ENCODE measurements at regions not wholly inside any gene's neighbourhood (a gene's known extent, or its start where the extent isn't known, plus 50 kb on each side); places are given as distances from the start of the nearest gene placed in this dataset.

DNA sequence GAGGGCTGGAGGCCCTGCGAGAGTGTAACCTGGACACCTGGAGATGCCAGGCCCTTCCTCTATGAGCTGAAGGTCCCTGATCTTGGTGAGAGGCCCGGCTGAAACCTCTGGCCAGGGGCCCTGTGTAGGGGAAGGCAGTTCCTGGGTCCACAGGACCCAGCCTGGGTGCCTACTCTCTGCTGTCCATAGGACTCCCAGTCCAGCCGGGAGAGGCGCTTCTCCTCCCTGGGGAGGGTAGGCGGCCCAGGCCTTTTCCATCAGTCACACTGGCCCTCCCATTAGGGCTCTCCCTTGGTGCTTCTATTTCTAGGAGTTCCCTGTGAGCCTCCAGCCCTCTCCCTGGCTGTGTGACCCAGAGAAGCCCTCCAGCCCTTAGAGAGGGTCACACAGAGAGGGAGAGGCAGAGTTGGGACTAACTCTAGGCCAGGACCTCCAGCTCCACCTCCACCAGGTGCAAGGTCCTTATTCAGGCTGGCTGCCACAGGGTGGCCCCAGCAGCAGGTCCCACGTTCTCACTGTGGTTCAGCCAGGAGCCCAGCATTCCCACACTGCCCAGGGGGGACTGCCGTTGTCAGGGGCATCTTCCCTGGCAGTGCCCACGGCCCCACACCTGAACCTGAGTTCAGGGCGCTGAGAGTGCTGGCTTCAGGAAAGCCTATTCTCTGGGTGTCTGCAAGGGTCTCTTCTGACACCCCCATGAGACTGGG, 146.8 kb downstream of the SMAD6 start:
- no peak for FAIRE-seq

DNA sequence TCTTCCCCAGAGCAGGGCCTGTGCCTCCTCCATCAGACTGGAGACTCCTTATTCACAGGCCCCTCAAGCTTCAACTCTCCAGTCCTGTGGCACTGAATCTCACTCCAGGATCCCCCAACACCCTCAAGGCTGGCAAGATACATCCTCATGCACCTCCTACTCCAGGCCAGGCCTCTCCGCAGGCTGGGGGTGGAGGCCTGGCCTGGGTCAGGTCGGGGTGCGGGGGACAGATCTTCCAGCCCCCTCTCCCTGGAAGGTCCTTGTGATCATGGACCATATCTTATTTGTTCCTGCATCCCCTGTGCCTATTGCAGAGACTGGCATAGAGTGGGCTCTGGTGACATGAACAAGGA, 147.3 kb downstream of the SMAD6 start:
- no peak for FAIRE-seq

DNA sequence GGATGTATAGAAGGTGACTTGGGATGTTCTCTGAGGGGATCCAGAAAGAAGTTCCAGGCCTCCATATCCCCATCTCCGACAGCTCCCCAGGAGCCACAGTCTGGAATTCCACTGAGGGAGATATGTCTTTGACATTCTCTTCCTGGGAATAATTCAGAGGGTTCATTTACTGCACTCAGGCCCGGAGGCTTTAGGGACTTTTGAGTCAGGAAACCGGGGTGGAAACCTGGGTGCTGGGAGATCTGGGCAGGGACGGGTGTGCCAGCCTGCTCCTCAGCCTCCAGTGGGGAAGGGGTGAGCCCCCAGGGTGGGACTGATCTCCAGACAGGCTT, 147.7 kb downstream of the SMAD6 start:
- no peak for FAIRE-seq

DNA sequence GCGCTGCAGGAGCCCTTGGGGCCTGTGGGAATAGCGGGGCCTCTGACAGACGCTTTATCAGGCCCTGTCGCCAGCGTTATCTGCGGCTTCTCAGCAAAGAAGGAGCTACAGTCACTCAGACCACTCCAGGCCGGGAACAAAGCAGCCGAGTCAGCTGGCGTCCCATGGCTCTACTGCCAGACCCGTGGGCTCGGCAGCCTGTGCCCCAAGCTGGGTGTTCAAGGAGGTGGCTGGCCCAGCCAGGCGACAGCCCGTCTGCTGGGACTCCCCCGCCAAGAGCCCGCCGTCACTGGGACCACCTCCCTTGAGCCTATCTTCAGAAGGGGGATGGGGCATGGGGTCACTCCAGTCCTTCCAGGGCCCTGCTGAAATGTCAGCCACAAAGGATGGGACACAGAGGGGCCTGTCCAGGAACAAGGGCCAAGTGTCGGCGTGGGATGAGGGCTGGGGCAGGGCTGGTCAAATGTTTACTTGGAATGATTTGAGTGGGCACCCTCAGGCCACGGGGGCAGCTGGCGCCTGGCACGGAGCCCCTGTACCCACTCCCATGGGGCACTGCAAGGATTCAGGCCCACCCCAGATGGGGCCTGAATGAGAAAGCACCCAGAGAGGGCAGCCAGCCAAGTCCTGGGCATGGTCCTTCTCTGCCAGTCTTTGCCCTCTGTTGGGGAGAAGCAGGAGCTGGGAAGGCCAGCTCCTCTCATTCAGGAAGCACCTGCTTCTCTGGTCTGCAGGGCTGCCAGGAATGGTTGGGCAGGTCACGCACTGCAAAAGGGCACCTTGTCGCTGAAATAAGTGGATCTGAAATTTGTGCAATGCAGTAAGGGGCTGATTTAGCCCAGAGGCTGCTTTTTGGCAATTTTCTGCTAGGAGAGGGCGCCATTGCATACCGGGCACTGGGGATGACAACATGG, 148.3 kb downstream of the SMAD6 start:
- FAIRE-seq, result no peak

DNA sequence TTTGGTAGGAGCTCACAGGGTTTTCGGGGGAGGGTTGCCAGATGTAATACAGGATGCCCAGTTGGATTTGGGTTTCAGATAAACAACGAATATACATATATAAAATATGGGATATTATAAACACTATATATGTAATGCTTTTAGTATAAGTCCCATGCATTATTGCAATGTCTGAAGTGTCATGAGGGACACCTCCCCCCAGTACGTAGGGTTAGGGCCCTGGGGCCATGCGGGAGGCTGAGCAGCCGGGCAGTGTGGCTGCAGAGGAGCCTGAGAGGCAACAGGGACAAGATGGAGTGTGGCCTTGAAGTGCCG, 148.9 kb downstream of the SMAD6 start:
- FAIRE-seq, result no peak

DNA sequence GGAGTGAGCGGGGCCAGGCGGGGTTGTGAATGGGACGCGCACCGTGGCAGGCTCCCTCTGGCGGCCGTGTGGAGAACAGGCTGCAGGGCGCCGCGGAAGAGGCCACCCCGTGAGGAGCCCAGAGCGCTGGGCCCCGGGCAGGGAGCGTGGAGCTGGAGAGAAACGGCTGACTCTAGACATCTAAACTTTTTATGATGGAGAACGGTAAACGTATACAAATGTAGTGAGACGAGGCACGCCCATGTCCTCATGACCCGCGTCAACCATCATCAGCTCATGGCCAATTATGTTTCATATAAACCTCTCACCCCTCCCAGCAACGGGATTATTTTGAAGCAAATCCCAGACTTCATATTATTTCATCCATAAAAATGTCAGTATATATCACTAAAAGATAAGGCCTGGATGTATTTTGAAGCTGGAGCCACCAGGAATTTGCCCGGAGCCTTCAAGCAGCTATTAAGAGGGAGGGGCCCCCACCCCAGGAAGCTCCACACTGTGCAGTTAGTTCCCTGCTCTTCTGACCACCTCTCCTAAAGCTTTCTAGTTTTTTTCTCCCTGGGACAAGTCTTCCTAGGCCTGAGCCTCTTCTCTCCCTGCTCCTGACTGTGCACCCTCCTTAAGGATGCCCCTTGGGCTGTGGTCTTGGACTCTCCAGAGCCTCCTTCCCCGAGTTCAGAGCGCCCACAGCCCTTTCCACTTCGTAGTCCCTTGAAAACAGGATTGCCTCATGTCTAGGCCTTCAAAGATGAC, 149.5 kb downstream of the SMAD6 start:
- FAIRE-seq, result no peak

DNA sequence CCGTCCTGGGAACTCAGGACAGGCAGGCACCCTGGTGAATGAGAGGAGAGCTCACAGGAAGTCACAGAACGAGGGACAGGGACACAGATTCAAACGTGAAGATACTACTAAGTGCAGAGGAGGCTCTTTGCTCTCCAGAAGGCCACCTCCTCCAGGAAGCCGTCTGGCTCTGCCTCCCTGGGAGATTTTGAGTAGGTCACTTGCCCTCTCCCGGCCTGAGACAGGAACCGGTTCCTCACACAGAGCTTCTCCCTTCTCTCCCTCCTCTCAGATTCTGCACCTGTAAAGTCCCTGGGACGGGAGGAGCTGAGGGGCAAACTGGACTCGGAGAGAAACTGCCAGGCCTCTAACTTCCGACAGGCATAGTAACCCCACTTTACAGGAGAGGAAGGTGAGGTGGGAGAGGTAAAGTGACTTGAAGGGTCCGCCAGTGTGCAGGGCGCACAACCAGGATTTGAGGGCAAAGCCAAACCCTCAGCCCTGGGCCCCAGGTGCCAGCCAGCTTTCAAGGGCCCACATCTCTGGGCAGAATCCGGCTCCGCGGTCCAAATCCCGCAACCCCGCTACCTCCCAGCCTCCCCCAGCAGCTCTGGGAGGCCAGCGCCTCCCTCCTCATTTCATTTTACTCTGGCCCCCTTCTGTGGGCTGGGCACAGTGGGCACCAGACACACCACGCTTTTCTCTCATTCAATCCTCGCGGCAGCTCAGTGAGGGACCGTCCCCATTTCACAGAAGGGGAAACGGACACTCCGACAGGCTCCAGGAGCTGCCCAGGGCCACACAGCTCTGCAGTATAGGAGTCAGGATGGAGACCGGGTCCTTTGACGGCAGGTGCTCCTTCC, 150.2 kb downstream of the SMAD6 start:
- FAIRE-seq, result no peak

DNA sequence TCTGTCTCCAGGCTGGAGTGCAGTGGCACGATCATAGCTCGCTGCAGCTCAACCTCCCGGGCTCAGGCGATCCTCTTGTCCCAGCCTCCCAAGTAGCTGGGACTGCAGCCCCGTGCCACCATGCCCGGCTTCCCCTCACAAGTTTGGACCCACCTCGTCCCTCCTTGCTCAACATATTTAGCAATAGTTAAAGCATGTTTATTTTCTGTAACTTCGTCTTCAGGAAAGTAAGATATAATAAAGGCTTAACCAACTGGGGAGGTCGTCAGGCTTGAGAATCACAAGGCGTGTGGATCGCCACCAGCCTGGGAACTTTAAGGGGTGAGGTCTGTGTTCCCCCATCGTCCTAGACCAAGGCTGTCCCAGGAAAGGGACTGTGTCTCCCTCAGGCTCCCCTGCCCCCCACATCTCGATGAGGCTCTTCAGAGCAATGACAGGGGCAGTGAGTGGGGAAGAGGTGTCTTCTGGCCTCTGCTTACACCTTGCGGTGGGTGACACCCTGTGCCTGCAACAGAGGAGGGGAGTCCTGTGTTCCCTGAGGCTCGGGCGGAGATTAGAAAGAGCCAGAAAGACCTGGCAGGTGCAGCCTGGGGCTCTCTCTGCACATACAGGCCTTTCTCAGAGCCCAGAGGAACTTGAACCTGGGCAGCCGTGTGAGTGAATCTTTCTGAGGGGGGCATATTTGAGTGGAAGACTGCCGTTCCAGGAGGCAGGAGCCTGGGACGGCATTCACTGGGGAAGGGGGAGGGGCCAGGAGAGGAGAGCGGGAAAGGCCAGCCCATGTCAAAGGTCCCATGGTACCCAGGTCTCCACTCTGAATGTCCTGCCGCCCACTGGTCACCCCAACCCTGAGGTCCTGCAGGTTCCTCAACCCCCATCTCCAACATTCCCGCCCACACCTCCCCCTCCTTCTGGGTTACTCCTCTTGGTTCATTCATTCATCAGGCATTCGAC, 152.3 kb downstream of the SMAD6 start:
- FAIRE-seq, result no peak

DNA sequence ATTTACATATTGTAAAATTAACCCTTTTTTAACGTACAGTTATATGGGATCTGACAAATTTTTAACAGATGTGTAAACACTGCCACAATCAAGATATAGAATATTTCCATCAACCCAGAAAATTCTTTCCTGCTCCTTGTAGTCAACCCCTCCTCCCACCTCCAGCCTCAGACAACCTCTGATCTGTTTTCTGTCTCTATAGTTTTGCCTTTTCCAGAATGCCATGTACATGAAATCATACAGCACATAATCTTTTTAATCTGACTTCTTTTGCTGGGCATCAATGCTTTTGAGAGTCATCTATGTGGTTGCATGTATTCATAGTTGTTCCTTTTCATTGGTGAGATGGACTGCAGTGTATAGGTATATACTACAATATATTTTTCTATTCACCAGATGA, 153.0 kb downstream of the SMAD6 start:
- no peak for FAIRE-seq

DNA sequence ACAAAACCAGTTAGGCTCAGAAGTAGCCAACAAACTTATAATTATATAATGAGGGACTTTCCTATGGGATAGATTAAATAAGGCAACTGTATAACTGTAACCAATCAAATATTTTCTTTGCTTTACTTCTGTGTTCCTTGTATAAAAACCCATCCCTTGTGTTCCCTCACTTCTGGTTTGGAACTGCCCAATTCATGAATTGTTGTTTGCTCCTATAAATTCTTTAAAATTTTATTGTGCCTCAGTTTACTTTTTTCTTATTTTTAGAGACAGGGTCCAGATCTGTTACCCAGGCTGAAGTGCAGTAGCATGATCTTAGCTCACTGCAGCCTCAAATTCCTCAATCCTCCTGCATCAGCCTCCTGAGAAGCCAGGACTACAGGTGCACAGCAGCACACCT, 155.7 kb downstream of the SMAD6 start:
- FAIRE-seq, result no peak

DNA sequence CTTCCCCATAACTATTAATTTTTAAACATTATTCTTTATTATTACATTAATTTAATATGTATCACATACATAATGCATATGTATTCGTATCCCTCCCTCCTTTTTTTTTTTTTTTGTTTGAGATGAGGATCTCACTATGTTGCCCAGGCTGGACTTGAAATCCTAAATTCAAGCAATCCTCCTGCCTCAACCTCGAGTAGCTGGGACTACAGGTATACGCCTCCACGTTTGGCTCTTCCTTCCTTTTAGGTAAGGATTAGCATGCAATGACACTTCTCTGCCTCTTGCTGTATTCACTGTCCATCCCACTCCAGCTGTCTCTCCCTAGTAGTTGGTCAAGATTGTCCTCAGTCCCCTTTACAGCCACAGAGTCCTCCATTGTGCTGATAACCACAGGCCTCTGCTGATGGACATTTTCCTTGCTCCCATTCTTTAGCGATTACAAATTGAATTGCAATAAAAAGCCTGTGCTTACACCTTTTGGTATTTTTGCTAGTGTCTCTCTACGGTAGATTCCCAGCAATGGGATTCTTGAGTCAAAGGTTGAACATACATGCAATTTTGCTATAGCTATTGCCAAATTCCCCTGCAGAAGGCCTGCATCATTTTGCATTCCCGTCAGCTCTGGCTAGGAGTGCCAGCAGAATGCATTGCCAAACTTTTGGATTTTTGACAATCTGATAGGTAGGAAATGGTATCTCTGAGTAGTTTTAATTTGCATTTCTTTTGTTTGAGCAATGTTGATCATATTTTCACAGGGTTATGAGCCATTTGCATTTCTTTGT, 156.6 kb downstream of the SMAD6 start:
- FAIRE-seq, result no peak

DNA sequence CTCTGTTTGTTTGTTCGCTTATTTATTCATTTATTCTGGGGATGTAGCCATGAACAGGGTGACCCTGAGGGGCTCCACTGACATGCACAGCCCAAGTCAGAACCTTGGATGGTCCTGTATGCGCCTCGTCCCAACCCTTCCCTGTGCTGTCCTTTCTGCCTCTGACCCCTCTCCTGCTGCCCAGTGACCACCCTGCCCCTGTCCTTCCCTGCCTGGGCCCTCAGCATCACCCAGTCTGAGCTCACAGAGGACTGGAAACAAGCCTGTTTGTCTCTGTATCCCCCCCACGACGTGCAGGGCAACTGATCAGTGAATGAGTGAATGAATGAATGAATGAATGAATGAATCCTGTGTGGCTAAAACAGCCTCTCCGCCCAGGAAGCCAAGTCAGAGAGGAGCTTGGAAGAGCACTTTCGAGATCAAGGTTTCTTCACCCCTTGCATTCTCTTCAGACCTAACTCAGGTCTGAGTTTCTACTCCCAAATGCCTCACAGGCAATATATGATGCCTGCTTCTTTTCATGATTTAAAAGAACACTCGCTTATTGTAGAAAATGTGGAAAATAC, 157.7 kb downstream of the SMAD6 start:
- FAIRE-seq, result no peak

DNA sequence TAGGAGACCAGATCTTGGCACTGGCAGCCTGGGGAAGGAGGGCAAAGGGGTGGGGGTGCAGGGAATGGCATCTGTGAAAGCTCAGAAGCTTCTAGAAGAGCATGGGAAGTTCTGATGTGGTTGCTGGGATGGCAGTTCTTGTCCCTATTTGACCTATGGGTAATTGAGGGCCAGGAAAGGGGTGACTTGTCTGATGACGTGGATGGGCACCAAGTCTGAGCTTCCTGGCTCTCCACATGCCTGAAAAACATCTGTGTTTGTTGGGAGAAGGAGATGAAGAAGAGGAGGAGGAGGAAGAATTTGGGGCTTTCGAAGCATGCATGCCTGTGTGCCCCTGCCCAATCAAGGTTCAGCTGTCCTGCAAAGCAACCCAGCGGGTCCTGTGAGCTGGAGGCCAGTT, 158.8 kb downstream of the SMAD6 start:
- no peak for FAIRE-seq

DNA sequence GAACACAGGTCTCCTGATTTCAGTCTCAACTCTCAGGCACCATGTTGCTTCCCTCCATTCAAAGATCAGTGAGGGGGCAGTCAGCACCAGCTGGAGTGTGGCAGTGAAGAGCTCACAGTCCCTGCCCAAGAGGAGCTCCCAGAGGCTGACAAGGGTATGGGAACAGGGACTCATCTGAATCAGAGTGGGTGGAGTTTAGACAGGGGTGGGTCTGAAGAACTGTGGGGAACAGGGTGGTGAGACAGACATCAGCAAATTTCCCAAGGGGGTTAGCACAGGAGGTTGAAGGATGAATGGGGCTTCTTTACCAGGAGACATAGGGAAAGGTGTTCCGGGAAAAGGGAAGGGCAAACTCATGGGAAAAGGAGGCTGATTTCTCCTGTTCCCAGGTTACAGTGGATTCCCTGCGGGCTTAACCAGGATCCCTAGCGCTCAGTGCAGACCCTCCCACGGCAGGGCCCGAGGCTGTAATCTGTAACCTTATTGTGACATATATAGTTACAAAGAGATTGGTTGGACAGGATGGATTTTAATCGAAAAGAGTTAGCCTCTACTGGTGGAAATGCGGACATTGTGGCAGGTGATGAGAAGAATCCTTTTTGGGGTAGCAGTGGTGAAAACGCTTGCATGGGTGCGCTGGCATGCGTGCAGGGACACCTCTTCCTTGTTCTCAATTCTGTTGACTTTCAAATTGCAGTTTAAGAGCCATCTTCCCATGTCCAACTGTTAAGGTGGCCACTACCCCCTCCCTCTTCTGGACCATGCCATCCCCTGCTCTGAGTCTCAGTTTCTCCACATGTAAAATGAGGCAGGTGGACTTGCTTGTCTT, 160.3 kb downstream of the SMAD6 start:
- FAIRE-seq, result no peak

DNA sequence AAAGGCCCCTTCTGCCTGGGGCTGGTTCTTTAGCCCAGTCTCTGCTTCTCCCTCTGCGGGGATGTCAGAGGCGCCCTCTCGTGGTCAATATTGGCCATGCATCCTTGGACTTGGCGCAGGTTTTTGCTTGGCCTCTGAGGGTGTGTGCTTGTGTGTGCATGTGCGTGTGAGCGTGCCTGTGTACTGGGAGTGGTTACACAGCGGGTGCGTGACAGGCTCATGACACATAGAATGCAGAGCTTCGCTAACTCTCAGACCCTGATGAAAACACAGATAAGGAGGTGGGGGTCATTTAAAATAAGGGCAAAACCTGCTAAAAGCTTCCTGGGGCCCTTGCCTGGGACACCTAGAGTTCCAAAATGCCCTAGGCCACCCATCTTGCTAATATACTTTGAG, 160.9 kb downstream of the SMAD6 start:
- no peak for FAIRE-seq

DNA sequence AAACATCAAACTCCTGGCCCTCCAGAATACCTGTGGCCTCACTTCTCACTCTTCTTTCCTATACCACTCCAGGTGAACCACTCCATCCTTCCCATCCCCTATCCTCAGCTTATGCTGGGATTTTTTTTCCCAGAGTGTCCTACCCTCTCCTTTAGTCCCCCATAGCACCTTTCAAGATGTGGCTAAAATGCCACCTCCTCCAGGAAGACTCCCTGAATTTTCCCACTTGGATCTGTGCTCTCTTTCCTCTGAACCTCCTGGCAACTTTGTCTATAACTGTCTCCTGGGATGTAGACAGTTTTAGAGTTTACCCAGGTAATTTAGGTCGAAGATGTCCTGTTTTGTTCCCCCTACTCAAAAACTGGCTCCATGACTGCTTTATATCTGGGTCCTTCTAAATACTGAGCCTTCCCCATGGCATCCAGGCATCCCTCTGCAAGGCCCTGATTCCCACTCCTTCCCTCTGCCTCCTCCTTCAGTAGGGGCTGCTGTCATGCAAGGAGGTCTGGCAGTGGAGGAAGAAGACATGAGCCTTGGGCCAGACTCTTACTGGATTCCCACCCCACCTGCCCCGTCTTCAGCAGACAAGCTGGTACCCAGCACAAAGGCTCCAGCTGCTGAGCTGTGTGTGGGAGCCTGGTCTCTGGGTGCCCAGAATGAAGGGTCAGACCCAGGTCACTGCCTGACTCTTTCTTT, 161.5 kb downstream of the SMAD6 start:
- no peak for FAIRE-seq

DNA sequence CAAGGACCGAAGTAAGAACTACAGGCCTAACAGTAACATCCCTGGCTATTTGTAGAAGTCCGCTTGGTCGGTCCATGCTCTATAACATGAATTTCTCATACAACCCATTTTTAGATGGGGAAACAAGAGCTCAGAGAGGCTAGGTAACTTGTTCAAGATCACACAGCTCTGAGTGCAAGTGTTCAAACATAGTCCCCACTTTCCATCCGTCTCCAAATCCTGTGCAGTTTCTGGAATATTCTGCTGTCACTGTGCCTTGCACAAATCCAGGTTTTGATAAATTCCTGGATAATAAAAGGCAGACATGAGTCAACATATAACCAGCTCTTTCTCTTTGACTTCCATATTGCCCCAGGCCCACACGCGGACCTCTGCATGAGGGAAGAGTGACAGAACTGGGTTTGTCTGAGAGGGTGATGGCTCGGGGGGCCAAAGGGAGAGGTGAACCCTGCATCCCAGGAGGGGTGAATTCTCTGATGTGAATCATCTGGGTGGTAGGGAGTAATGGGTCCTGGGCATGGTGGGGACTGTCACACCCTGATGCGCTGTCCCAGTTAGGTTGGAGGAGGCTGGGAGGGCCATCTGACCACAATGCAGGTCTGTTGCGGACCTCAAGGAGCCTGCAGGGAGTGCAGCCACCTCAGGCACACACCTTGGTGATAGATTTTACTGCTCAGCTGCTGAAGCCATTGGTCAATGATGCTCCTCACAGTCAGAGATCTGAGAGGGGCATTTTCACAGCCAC, 162.2 kb downstream of the SMAD6 start:
- FAIRE-seq, result no peak

DNA sequence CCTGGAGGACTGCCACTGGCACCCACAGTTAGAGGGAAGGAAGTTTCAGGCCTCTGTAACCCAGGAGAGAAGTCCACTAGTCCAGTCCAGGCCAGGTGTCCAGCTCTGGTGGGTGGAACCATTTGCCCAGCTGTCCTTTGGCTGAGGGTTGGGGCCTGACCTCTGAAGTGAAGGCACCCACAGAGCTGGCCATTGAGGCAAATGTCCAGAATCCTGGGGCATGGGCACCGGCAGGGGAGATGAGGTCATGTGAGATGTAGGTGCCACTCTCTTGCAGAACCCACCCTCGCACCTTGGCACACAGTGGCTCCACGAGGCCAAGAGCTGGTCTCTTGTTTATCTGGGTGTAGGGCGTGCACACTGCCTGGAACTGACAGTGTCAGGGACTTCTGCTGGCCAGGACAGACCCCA, 162.8 kb downstream of the SMAD6 start:
- FAIRE-seq, result no peak

All from TTC549 (cell line).